Neural cell (in vitro differentiated cells): ENCODE measurements at regions not wholly inside any gene's neighbourhood (a gene's known extent, or its start where the extent isn't known, plus 50 kb on each side); places are given as distances from the start of the nearest gene placed in this dataset.

Experiments used
- H2AFZ ChIP-seq: fragments of 200-600, 300-800 bp; sonication (generic), shearing (Covaris generic); 2 replicates; pipeline ENCODE4 v1.6.0; 2014; ENCODE audit warnings: low read depth, mild to moderate bottlenecking, antibody characterized with exemption, low read length, moderate library complexity
- H3F3A ChIP-seq: fragments of 200-600 bp; shearing (Covaris generic); 2 replicates; pipeline ENCODE4 v1.6.1; 2016; ENCODE audit warnings: mild to moderate bottlenecking, moderate library complexity, mixed read lengths, antibody characterized with exemption, low read length; ENCODE audit not compliant: insufficient read depth, poor library complexity, severe bottlenecking
- H3K27ac ChIP-seq: fragments of 200-600, 300-800 bp; sonication (generic), shearing (Covaris generic); 2 replicates; pipeline ENCODE4 v1.5.1; 2014; ENCODE audit warnings: mild to moderate bottlenecking, low read length, moderate library complexity
- H3K27me3 ChIP-seq: fragments of 300-800, 200-600 bp; sonication (generic), shearing (Covaris generic); 2 replicates; pipeline ENCODE4 v1.6.0; 2014; ENCODE audit warnings: mild to moderate bottlenecking, low read depth, low read length, moderate library complexity; ENCODE audit not compliant: insufficient read depth
- H3K36me3 ChIP-seq: fragments of 300-800, 200-600 bp; sonication (generic), shearing (Covaris generic); 2 replicates; pipeline ENCODE4 v1.5.1; 2014; ENCODE audit warnings: mild to moderate bottlenecking, antibody characterized with exemption, low read length, moderate library complexity; ENCODE audit not compliant: insufficient read depth
- H3K4me2 ChIP-seq: fragments of 300-800, 200-600 bp; sonication (generic), shearing (Covaris generic); 2 replicates; pipeline ENCODE4 v1.6.0; 2014; ENCODE audit warnings: mild to moderate bottlenecking, low read length
- H3K4me3 ChIP-seq: fragments of 300-800, 200-600 bp; sonication (generic), shearing (Covaris generic); 2 replicates; pipeline ENCODE4 v1.5.1; 2014; ENCODE audit warnings: mild to moderate bottlenecking, low read length, moderate library complexity
- H3K79me2 ChIP-seq: fragments of 200-600 bp; shearing (Covaris generic); replicated peaks from 2 replicates; pipeline ENCODE4 v1.6.0; 2014; ENCODE audit warnings: mild to moderate bottlenecking, low read length, moderate library complexity; ENCODE audit not compliant: insufficient read depth
- H3K9ac ChIP-seq: fragments of 300-800, 200-600 bp; sonication (generic), shearing (Covaris generic); 2 replicates; pipeline ENCODE4 v1.6.1; 2016; ENCODE audit warnings: mild to moderate bottlenecking, low read length, mixed read lengths
- H3K9me2 ChIP-seq: fragments of 200-600 bp; shearing (Covaris generic); 2 replicates; pipeline ENCODE4 v1.6.1; 2016; ENCODE audit warnings: mild to moderate bottlenecking, low read length, mixed read lengths; ENCODE audit not compliant: insufficient read depth
- H3K9me3 ChIP-seq: fragments of 200-600, 300-800 bp; sonication (generic), shearing (Covaris generic); 2 replicates; pipeline ENCODE4 v1.6.1; 2016; ENCODE audit warnings: mild to moderate bottlenecking, mixed run types, low read length, moderate library complexity, mixed read lengths
- H4K20me1 ChIP-seq: fragments of 200-600 bp; shearing (Covaris generic); 2 replicates; pipeline ENCODE4 v1.6.1; 2016; ENCODE audit warnings: mild to moderate bottlenecking, mixed run types; ENCODE audit not compliant: insufficient read depth
- EP300 ChIP-seq: fragments of 450-650 bp; conservative IDR thresholded peaks from 2 replicates; pipeline ENCODE4 v1.6.1; 2014; ENCODE audit warnings: antibody characterized with exemption, mild to moderate bottlenecking, moderate library complexity; ENCODE audit not compliant: poor library complexity, severe bottlenecking
- EZH2 ChIP-seq: fragments of 200-600, 300-800 bp; shearing (Covaris generic), sonication (generic); IDR thresholded peaks from 2 replicates; pipeline ENCODE4 v1.6.1; 2014; ENCODE audit warnings: antibody characterized with exemption, low read length, borderline replicate concordance, mild to moderate bottlenecking; ENCODE audit not compliant: insufficient read depth, poor library complexity, severe bottlenecking
- MXI1 ChIP-seq: fragments of 450-650 bp; conservative IDR thresholded peaks from 2 replicates; pipeline ENCODE4 v1.6.1; 2014; ENCODE audit warnings: antibody characterized with exemption, mild to moderate bottlenecking; ENCODE audit not compliant: poor library complexity, severe bottlenecking
- POLR2AphosphoS5 ChIP-seq: IDR thresholded peaks from 2 replicates; pipeline ENCODE4 v1.6.1; 2012
- RAD21 ChIP-seq: fragments of 450-650 bp; conservative IDR thresholded peaks from 2 replicates; pipeline ENCODE4 v1.6.1; 2014; ENCODE audit warnings: antibody characterized with exemption, mild to moderate bottlenecking, moderate library complexity
- SMC3 ChIP-seq: fragments of 450-650 bp; conservative IDR thresholded peaks from 2 replicates; pipeline ENCODE4 v1.6.1; 2014; ENCODE audit warnings: antibody characterized with exemption, mild to moderate bottlenecking, moderate library complexity; ENCODE audit not compliant: poor library complexity
- TAF1 ChIP-seq: IDR thresholded peaks from 2 replicates; pipeline ENCODE4 v1.6.1; 2012; ENCODE audit warnings: low read depth
- TF ChIP-seq, protein P1 (sequence below): fragments of 450-650 bp; IDR thresholded peaks from 2 replicates; pipeline ENCODE4 v1.5.1; 2014; ENCODE audit warnings: antibody characterized with exemption, mild to moderate bottlenecking, moderate library complexity; ENCODE audit not compliant: poor library complexity, severe bottlenecking
- TF ChIP-seq, protein P2 (sequence below): IDR thresholded peaks from 2 replicates; pipeline ENCODE4 v1.6.1; 2012; ENCODE audit warnings: borderline replicate concordance

DNA sequence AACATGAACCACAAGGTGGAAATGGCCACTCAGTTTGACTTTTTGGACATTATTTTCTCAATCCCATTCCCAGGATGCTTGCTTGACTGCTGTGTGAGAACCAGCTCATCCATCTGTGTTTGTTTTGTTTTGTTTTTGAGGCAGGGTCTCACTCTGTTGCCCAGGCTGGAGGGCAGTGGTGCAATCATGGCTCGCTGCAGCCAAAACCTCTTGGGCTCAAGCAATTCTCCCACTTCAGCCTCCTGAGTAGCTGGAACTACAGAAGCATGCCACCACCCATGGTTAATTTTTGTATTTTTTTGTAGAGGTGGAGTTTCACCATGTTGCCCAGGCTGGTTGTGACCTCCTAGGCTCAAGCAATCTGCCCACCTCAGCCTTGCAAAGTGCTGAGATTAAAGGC, 166.0 kb upstream of the CDH4 start:
- H3K27me3 ChIP-seq, result no peaks in the 10 kb centered on the region
- no peak overlapping the region for H3K27ac ChIP-seq
- H3K4me2 ChIP-seq, result no peak overlapping the region
- no peak overlapping the region for H3K4me3 ChIP-seq
- no peaks in the 10 kb centered on the region for H3K9me3 ChIP-seq
- H3K9me2 ChIP-seq, result no peaks in the 10 kb centered on the region
- H3K9ac ChIP-seq, result no peak overlapping the region
- H3K36me3 ChIP-seq, result no peaks in the 10 kb centered on the region
- no peaks in the 10 kb centered on the region for H4K20me1 ChIP-seq
- no peaks in the 10 kb centered on the region for H3K79me2 ChIP-seq
- H2AFZ ChIP-seq, result no peak overlapping the region
- H3F3A ChIP-seq, result no peaks in the 10 kb centered on the region
- TF ChIP-seq MXI1 (no peak), RAD21 (no peak), SMC3 (no peak), EP300 (no peak), TAF1 (no peak), EZH2 (no peak), POLR2AphosphoS5 (no peak)
- TF ChIP-seq, protein P1, sequence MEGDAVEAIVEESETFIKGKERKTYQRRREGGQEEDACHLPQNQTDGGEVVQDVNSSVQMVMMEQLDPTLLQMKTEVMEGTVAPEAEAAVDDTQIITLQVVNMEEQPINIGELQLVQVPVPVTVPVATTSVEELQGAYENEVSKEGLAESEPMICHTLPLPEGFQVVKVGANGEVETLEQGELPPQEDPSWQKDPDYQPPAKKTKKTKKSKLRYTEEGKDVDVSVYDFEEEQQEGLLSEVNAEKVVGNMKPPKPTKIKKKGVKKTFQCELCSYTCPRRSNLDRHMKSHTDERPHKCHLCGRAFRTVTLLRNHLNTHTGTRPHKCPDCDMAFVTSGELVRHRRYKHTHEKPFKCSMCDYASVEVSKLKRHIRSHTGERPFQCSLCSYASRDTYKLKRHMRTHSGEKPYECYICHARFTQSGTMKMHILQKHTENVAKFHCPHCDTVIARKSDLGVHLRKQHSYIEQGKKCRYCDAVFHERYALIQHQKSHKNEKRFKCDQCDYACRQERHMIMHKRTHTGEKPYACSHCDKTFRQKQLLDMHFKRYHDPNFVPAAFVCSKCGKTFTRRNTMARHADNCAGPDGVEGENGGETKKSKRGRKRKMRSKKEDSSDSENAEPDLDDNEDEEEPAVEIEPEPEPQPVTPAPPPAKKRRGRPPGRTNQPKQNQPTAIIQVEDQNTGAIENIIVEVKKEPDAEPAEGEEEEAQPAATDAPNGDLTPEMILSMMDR, result no peak
- TF ChIP-seq, protein P2, sequence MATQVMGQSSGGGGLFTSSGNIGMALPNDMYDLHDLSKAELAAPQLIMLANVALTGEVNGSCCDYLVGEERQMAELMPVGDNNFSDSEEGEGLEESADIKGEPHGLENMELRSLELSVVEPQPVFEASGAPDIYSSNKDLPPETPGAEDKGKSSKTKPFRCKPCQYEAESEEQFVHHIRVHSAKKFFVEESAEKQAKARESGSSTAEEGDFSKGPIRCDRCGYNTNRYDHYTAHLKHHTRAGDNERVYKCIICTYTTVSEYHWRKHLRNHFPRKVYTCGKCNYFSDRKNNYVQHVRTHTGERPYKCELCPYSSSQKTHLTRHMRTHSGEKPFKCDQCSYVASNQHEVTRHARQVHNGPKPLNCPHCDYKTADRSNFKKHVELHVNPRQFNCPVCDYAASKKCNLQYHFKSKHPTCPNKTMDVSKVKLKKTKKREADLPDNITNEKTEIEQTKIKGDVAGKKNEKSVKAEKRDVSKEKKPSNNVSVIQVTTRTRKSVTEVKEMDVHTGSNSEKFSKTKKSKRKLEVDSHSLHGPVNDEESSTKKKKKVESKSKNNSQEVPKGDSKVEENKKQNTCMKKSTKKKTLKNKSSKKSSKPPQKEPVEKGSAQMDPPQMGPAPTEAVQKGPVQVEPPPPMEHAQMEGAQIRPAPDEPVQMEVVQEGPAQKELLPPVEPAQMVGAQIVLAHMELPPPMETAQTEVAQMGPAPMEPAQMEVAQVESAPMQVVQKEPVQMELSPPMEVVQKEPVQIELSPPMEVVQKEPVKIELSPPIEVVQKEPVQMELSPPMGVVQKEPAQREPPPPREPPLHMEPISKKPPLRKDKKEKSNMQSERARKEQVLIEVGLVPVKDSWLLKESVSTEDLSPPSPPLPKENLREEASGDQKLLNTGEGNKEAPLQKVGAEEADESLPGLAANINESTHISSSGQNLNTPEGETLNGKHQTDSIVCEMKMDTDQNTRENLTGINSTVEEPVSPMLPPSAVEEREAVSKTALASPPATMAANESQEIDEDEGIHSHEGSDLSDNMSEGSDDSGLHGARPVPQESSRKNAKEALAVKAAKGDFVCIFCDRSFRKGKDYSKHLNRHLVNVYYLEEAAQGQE, result no peak

DNA sequence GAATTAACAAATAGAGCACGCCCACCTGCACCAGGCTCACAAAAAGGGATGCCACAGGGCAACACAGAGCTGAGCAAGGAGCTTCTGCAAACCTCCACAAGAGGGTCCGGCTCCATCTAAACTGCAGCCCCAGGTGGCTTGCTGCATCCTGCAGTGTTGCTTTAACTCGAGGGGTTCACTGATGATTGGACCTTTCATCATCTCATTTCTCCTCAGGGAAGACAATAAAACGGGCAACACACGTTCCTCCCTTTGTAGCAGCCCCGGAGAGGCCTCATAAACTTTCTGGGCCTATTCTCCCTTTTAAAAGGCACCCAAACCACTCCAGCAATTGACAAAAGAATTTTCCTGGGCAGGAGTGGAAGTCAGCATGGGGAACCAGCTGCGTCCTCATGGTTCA, 161.5 kb upstream of the CDH4 start:
- H3K4me2 ChIP-seq, result no peak overlapping the region

More for the DNA sequence above, 161.5 kb upstream of the CDH4 start:
- Histone ChIP-seq H3K27me3 (no peaks in the 10 kb centered on the region), H3K9me2 (no peaks in the 10 kb centered on the region), H2AFZ (no peak overlapping the region), H3K9ac (no peak overlapping the region), H3F3A (no peaks in the 10 kb centered on the region), H3K36me3 (no peaks in the 10 kb centered on the region), H3K27ac (no peak overlapping the region), H3K4me3 (no peak overlapping the region), H3K9me3 (peaks cover 6% of the 10 kb centered on the region), H3K79me2 (no peaks in the 10 kb centered on the region), H4K20me1 (no peaks in the 10 kb centered on the region)
- TF ChIP-seq, protein P1, result no peak
- TF ChIP-seq RAD21 (no peak), MXI1 (no peak), POLR2AphosphoS5 (no peak), TAF1 (no peak), EP300 (no peak), SMC3 (no peak), EZH2 (no peak)
- TF ChIP-seq, protein P2, result no peak
